HG03039 (cell line): ENCODE measurements at regions not wholly inside any gene's neighbourhood (a gene's known extent, or its start where the extent isn't known, plus 50 kb on each side); places are given as distances from the start of the nearest gene placed in this dataset.
"Not testable (repeated sequence)": the region's sequence is repeated elsewhere in the genome, so short reads cannot be mapped to it uniquely, and the experiment has no call there.

Source experiments
- ATAC-seq: cut with Tn5 transposase; IDR thresholded peaks from one replicate; pipeline ENCODE4 v1.9.1; 2021; ENCODE audit warnings: mild to moderate bottlenecking, moderate library complexity; ENCODE audit not compliant: unreplicated experiment

GRCh38 chr10:44278837-44279324, 106.0 kb downstream of the CXCL12 start:
- ATAC-seq, result no peak

GRCh38 chr10:44268435-44268948, 116.4 kb downstream of the CXCL12 start:
- ATAC-seq, result not testable (repeated sequence)

- ATAC-seq, result no peak
Measured at GRCh38 chr10:44267007-44267406, 117.9 kb downstream of the CXCL12 start.

- no peak for ATAC-seq
Measured at GRCh38 chr10:44264244-44264643, 120.7 kb downstream of the CXCL12 start.

GRCh38 chr10:44263771-44264170, 121.1 kb downstream of the CXCL12 start:
- no peak for ATAC-seq

- ATAC-seq, result no peak
Measured at GRCh38 chr10:44262551-44263251, 122.2 kb downstream of the CXCL12 start.

GRCh38 chr10:44261710-44262455, 123.0 kb downstream of the CXCL12 start:
- ATAC-seq, result peak; percentile 32

- ATAC-seq, result no peak
Measured at GRCh38 chr10:44261296-44261695, 123.6 kb downstream of the CXCL12 start.

- ATAC-seq, result peak; percentile 46
Measured at GRCh38 chr10:44260286-44260928, 124.5 kb downstream of the CXCL12 start.

GRCh38 chr10:44259090-44259874, 125.6 kb downstream of the CXCL12 start:
- no peak for ATAC-seq

GRCh38 chr10:44258460-44259089, 126.3 kb downstream of the CXCL12 start:
- no peak for ATAC-seq

- ATAC-seq, result no peak
Measured at GRCh38 chr10:44258019-44258418, 126.9 kb downstream of the CXCL12 start.

GRCh38 chr10:44253769-44254462, 131.0 kb downstream of the CXCL12 start:
- ATAC-seq, result no peak

- not testable (repeated sequence) for ATAC-seq
Measured at GRCh38 chr10:44252631-44253030, 132.3 kb downstream of the CXCL12 start.

- ATAC-seq, result not testable (repeated sequence)
Measured at GRCh38 chr10:44249933-44250332, 135.0 kb downstream of the CXCL12 start.

GRCh38 chr10:44249490-44249889, 135.4 kb downstream of the CXCL12 start:
- no peak for ATAC-seq

GRCh38 chr10:44246700-44247099, 138.2 kb downstream of the CXCL12 start:
- not testable (repeated sequence) for ATAC-seq

- not testable (repeated sequence) for ATAC-seq
Measured at GRCh38 chr10:44246287-44246686, 138.6 kb downstream of the CXCL12 start.

- ATAC-seq, result no peak
Measured at GRCh38 chr10:44245601-44245938, 139.3 kb downstream of the CXCL12 start.
